ENCODE measurements at regions not wholly inside any gene's neighbourhood (a gene's known extent, or its start where the extent isn't known, plus 50 kb on each side); places are given as distances from the start of the nearest gene placed in this dataset.

GRCh38 chr6:22658934-22659333 lies 89.6 kb downstream of the HDGFL1 start:
- no peak overlapping the region for H3K4me3 Mint-ChIP-seq
- TF ChIP-seq CTCF (conservative IDR thresholded peaks at IDR 0.05): no peak
- DNase-seq (ENCODE audit: extremely low spot score, unreplicated experiment): no peak
- no peaks in the 10 kb centered on the region for H3K27me3 Mint-ChIP-seq
- no peak overlapping the region for H3K27ac Mint-ChIP-seq
- peaks cover 28% of the 10 kb centered on the region for H3K4me1 Mint-ChIP-seq (ENCODE audit: unreplicated experiment)
- no peaks in the 10 kb centered on the region for H3K36me3 Mint-ChIP-seq
- H3K9me3 Mint-ChIP-seq: peaks cover 9% of the 10 kb centered on the region

- peaks cover 9% of the 10 kb centered on the region for H3K9me3 Mint-ChIP-seq
- H3K27me3 Mint-ChIP-seq: no peaks in the 10 kb centered on the region
- H3K27ac Mint-ChIP-seq: no peak overlapping the region
- TF ChIP-seq CTCF (conservative IDR thresholded peaks at IDR 0.05): no peak
- DNase-seq (ENCODE audit: extremely low spot score, unreplicated experiment): no peak
- peaks cover 10% of the 10 kb centered on the region for H3K4me1 Mint-ChIP-seq (ENCODE audit: unreplicated experiment)
- no peak overlapping the region for H3K4me3 Mint-ChIP-seq
- no peaks in the 10 kb centered on the region for H3K36me3 Mint-ChIP-seq
Observed at GRCh38 chr6:22664968-22665367, 95.6 kb downstream of the HDGFL1 start.

- no peak overlapping the region for H3K4me3 Mint-ChIP-seq
- H3K27me3 Mint-ChIP-seq: no peaks in the 10 kb centered on the region
- H3K27ac Mint-ChIP-seq: no peak overlapping the region
- peaks cover 3% of the 10 kb centered on the region for H3K9me3 Mint-ChIP-seq
- TF ChIP-seq CTCF (conservative IDR thresholded peaks at IDR 0.05): no peak
- no peak for DNase-seq (ENCODE audit: extremely low spot score, unreplicated experiment)
- H3K4me1 Mint-ChIP-seq (ENCODE audit: unreplicated experiment): peaks cover 16% of the 10 kb centered on the region
- no peaks in the 10 kb centered on the region for H3K36me3 Mint-ChIP-seq
Observed at GRCh38 chr6:22666021-22666420, 96.7 kb downstream of the HDGFL1 start.

GRCh38 chr6:22666586-22666985 lies 97.2 kb downstream of the HDGFL1 start:
- TF ChIP-seq CTCF (conservative IDR thresholded peaks at IDR 0.05): no peak
- DNase-seq (ENCODE audit: extremely low spot score, unreplicated experiment): no peak
- Mint-ChIP-seq H3K4me1 (ENCODE audit: unreplicated experiment) (peaks cover 18% of the 10 kb centered on the region), H3K9me3 (no peaks in the 10 kb centered on the region), H3K36me3 (no peaks in the 10 kb centered on the region), H3K4me3 (no peak overlapping the region), H3K27ac (no peak overlapping the region), H3K27me3 (no peaks in the 10 kb centered on the region)

- H3K4me1 Mint-ChIP-seq (ENCODE audit: unreplicated experiment): peaks cover 24% of the 10 kb centered on the region
- H3K27ac Mint-ChIP-seq: no peak overlapping the region
- DNase-seq (ENCODE audit: extremely low spot score, unreplicated experiment): no peak
- no peaks in the 10 kb centered on the region for H3K9me3 Mint-ChIP-seq
- H3K36me3 Mint-ChIP-seq: no peaks in the 10 kb centered on the region
- no peak for TF ChIP-seq CTCF (conservative IDR thresholded peaks at IDR 0.05)
- no peak overlapping the region for H3K4me3 Mint-ChIP-seq
- no peaks in the 10 kb centered on the region for H3K27me3 Mint-ChIP-seq
Observed at GRCh38 chr6:22667855-22668254, 98.5 kb downstream of the HDGFL1 start.

GRCh38 chr6:22668307-22668706 lies 98.9 kb downstream of the HDGFL1 start:
- peaks cover 24% of the 10 kb centered on the region for H3K4me1 Mint-ChIP-seq (ENCODE audit: unreplicated experiment)
- H3K4me3 Mint-ChIP-seq: no peak overlapping the region
- H3K36me3 Mint-ChIP-seq: no peaks in the 10 kb centered on the region
- H3K9me3 Mint-ChIP-seq: no peaks in the 10 kb centered on the region
- TF ChIP-seq CTCF (conservative IDR thresholded peaks at IDR 0.05): no peak
- no peak for DNase-seq (ENCODE audit: extremely low spot score, unreplicated experiment)
- no peaks in the 10 kb centered on the region for H3K27me3 Mint-ChIP-seq
- no peak overlapping the region for H3K27ac Mint-ChIP-seq

Measured in type B pancreatic cell (in vitro differentiated cells).